ENCODE measurements at regions not wholly inside any gene's neighbourhood (a gene's known extent, or its start where the extent isn't known, plus 50 kb on each side); places are given as distances from the start of the nearest gene placed in this dataset.

DNA sequence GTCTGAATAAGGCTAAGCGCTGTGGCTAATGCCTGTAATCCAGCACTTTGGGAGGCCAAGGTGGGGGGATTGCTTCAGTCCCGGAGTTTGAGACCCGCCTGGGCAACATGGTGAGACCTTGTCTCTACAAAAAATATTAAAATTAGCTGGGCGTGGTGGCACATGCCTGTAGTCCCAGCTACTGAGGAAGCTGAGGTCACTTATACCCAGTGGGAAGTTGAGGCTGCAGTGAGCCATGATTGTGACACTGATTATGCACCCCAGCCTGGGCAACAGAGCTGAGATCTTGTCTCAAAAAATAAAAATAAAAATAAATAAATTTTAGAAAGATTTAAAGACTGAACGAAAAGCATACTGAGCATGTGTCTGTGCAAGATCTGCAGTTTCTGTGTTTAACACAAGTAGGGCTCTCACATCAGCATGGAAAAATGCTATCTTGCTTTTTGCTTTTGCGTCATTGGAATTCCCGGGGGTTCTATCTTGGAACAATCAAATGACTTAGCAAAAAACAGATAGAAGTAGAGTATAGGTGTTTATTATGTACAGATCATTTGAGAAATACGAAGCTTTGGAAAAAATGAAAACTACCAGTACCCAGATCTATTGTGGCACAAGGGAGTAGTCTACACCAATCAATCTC is 161.9 kb downstream of the CAPZA3 start:
- no peaks in the 10 kb centered on the region for H3K27me3 ChIP-seq (replicated peaks in 1 of 2; ENCODE audit: control insufficient read depth in 2 of 2, insufficient read depth in 2 of 2, low read length in 1 of 2)
- RAD21 ChIA-PET (ENCODE audit: unreplicated experiment): no interaction called here
- no peaks in the 10 kb centered on the region for H4K20me1 ChIP-seq (ENCODE audit: control insufficient read depth, insufficient read depth)
- FAIRE-seq (no peak), DNase-seq (ENCODE audit: low read depth, low spot score) (no peak), ATAC-seq (no peak)
- no peaks in the 10 kb centered on the region for H3K79me2 ChIP-seq (ENCODE audit: control insufficient read depth, insufficient read depth, low read length)
- CTCF ChIA-PET: no interaction called here
- POLR2A ChIA-PET: no interaction called here
- H3K4me3 ChIP-seq: no peak overlapping the region
- 36% methylated on average over 8 of the region's 8 CpGs for WGBS (ENCODE audit: insufficient coverage, insufficient replicate concordance, low lambda C conversion rate, missing lambda C conversion rate)
- SMC1A ChIA-PET (ENCODE audit: uncharacterized antibody, unreplicated experiment): no interaction called here
- intact Hi-C loops (cut with micrococcal nuclease; ENCODE audit: unreplicated experiment): no loop called here
- no peak overlapping the region for H3K27ac ChIP-seq (ENCODE audit: control insufficient read depth, insufficient read depth)
- H3K9ac ChIP-seq (ENCODE audit: control insufficient read depth, insufficient read depth, low read length): no peak overlapping the region
- H3K9me3 ChIP-seq (replicated peaks; ENCODE audit: control insufficient read depth, insufficient read depth, low read length): no peaks in the 10 kb centered on the region; the same call in 2 of the 3 replicates
- no peak overlapping the region for H2AFZ ChIP-seq (ENCODE audit: control insufficient read depth, low read depth, low read length)
- no peaks in the 10 kb centered on the region for H3K36me3 ChIP-seq (ENCODE audit: control insufficient read depth in 2 of 2, insufficient read depth in 2 of 2, low read length in 1 of 2)
- BruUV-seq (replicated peaks): no TSS peak
- in situ Hi-C loops (cut with MboI): no loop called here
- H3K4me1 ChIP-seq (ENCODE audit: control insufficient read depth, insufficient read depth, low read length): no peaks in the 10 kb centered on the region
- H3K4me2 ChIP-seq (ENCODE audit: control insufficient read depth, insufficient read depth): no peak overlapping the region
- no peak for TF ChIP-seq NFXL1 (IDR thresholded peaks at IDR 0.05; ENCODE audit: borderline replicate concordance)
- TF ChIP-seq POU2F2 (IDR thresholded peaks at IDR 0.05; ENCODE audit: borderline replicate concordance, low read depth, low read length): no peak
- TF ChIP-seq, protein P1, sequence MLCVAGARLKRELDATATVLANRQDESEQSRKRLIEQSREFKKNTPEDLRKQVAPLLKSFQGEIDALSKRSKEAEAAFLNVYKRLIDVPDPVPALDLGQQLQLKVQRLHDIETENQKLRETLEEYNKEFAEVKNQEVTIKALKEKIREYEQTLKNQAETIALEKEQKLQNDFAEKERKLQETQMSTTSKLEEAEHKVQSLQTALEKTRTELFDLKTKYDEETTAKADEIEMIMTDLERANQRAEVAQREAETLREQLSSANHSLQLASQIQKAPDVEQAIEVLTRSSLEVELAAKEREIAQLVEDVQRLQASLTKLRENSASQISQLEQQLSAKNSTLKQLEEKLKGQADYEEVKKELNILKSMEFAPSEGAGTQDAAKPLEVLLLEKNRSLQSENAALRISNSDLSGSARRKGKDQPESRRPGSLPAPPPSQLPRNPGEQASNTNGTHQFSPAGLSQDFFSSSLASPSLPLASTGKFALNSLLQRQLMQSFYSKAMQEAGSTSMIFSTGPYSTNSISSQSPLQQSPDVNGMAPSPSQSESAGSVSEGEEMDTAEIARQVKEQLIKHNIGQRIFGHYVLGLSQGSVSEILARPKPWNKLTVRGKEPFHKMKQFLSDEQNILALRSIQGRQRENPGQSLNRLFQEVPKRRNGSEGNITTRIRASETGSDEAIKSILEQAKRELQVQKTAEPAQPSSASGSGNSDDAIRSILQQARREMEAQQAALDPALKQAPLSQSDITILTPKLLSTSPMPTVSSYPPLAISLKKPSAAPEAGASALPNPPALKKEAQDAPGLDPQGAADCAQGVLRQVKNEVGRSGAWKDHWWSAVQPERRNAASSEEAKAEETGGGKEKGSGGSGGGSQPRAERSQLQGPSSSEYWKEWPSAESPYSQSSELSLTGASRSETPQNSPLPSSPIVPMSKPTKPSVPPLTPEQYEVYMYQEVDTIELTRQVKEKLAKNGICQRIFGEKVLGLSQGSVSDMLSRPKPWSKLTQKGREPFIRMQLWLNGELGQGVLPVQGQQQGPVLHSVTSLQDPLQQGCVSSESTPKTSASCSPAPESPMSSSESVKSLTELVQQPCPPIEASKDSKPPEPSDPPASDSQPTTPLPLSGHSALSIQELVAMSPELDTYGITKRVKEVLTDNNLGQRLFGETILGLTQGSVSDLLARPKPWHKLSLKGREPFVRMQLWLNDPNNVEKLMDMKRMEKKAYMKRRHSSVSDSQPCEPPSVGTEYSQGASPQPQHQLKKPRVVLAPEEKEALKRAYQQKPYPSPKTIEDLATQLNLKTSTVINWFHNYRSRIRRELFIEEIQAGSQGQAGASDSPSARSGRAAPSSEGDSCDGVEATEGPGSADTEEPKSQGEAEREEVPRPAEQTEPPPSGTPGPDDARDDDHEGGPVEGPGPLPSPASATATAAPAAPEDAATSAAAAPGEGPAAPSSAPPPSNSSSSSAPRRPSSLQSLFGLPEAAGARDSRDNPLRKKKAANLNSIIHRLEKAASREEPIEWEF (IDR thresholded peaks at IDR 0.05; ENCODE audit: insufficient replicate concordance, low read depth, low read length): no peak
- no peak for TF ChIP-seq MEF2B (IDR thresholded peaks at IDR 0.05; ENCODE audit: partially characterized antibody, poor library complexity, severe bottlenecking)
- TF ChIP-seq SIN3A (IDR thresholded peaks at IDR 0.05; ENCODE audit: low read depth, low read length): no peak
- TF ChIP-seq, protein P2, sequence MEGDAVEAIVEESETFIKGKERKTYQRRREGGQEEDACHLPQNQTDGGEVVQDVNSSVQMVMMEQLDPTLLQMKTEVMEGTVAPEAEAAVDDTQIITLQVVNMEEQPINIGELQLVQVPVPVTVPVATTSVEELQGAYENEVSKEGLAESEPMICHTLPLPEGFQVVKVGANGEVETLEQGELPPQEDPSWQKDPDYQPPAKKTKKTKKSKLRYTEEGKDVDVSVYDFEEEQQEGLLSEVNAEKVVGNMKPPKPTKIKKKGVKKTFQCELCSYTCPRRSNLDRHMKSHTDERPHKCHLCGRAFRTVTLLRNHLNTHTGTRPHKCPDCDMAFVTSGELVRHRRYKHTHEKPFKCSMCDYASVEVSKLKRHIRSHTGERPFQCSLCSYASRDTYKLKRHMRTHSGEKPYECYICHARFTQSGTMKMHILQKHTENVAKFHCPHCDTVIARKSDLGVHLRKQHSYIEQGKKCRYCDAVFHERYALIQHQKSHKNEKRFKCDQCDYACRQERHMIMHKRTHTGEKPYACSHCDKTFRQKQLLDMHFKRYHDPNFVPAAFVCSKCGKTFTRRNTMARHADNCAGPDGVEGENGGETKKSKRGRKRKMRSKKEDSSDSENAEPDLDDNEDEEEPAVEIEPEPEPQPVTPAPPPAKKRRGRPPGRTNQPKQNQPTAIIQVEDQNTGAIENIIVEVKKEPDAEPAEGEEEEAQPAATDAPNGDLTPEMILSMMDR (IDR thresholded peaks at IDR 0.05 in 2 of 3, conservative IDR thresholded peaks at IDR 0.05 in 1 of 3; ENCODE audit: control insufficient read depth in 2 of 3, extremely low read depth in 1 of 3, insufficient read depth in 1 of 3, low read depth in 3 of 3, low read length in 3 of 3): no peak
- TF ChIP-seq TBL1XR1 (IDR thresholded peaks at IDR 0.05; ENCODE audit: low read depth, low read length): no peak
- no peak for TF ChIP-seq RUNX3 (IDR thresholded peaks at IDR 0.05; ENCODE audit: low read length)
- no peak for TF ChIP-seq IRF4 (IDR thresholded peaks at IDR 0.05; ENCODE audit: low read depth, low read length)
- no peak for TF ChIP-seq NR2F1 (conservative IDR thresholded peaks at IDR 0.05)
- TF ChIP-seq, protein P3, sequence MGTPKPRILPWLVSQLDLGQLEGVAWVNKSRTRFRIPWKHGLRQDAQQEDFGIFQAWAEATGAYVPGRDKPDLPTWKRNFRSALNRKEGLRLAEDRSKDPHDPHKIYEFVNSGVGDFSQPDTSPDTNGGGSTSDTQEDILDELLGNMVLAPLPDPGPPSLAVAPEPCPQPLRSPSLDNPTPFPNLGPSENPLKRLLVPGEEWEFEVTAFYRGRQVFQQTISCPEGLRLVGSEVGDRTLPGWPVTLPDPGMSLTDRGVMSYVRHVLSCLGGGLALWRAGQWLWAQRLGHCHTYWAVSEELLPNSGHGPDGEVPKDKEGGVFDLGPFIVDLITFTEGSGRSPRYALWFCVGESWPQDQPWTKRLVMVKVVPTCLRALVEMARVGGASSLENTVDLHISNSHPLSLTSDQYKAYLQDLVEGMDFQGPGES (IDR thresholded peaks at IDR 0.05): no peak
- no peak for TF ChIP-seq BACH1 (IDR thresholded peaks at IDR 0.05; ENCODE audit: borderline replicate concordance)
- no peak for TF ChIP-seq TARDBP (IDR thresholded peaks at IDR 0.05; ENCODE audit: borderline replicate concordance)

Data from GM12878 (cell line).